ENCODE measurements at regions not wholly inside any gene's neighbourhood (a gene's known extent, or its start where the extent isn't known, plus 50 kb on each side); places are given as distances from the start of the nearest gene placed in this dataset.

DNA sequence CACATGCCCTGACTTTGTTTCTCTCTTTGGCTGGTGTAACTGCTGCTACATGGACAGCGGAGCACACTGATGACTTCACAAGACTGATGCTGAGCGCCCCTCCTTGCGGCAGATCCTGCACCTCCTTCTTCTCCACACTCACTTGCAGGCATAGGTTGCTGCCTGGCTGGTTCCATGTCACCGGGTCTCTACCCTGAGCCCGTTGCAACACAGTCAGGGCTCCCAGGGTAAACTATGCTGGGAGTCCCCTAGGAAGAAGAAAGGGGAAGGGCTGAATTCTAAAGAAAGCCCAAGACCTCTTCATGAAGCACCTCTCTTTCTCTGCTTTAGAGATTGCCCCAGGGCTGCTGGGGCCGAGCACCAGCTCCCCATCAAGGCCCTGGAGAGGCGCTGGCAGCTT lies 83.3 kb upstream of the DUSP22 start:
- intact Hi-C loops (cut with micrococcal nuclease; ENCODE audit: unreplicated experiment): no loop called here

DNA sequence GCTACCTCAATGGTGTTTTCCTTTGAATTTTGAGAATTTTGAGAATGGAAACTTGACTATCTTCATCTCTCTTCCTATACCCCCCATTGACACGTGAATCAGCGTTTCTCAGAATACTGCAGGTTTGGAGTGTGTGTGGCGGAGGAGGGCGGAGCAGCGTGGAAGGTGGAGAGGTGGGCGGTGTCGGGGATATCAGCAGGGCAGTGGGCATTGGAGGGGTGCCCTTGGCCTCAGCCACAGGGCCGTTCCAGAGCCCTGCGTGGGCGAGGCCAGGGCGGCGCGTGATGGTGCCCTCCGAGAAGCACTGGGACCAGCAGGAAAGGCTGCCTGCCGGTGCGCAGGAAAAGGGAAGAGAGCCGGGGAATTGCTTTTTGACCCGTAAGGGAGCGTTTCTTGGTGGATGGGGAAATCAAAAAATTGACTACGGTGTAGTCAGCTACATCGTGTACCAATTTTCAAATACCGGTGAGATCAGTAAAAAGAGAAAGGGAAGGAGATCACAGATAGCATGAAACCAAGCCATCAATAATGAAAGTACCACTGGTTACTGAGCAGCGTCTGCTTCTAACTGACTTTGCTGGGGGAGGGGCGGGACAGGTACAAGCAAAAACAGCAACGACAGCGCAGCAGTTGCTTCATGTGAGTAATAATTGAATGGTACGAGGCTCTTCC lies 82.7 kb upstream of the DUSP22 start:
- no peaks in the 10 kb centered on the region for H3K4me1 ChIP-seq (ENCODE audit: control insufficient read depth, insufficient read depth, low read length)
- H3K27me3 ChIP-seq (ENCODE audit: control insufficient read depth, insufficient read depth, low read length): no peaks in the 10 kb centered on the region; the same call in none of the 2 replicates
- DNase-seq (ENCODE audit: low read depth, low spot score): no peak
- no TSS peak for BruUV-seq (replicated peaks)
- no peaks in the 10 kb centered on the region for H3K36me3 ChIP-seq (ENCODE audit: control insufficient read depth, insufficient read depth, low read length)
- H3K9me3 ChIP-seq (ENCODE audit: control insufficient read depth, insufficient read depth, low read depth, low read length): no peaks in the 10 kb centered on the region
- CTCF ChIA-PET: no interaction called here
- H3K4me3 ChIP-seq (ENCODE audit: low read depth in 2 of 2, low read length in 2 of 2): no peak overlapping the region
- ATAC-seq: no peak
- POLR2A ChIA-PET: no interaction called here
- intact Hi-C loops (cut with micrococcal nuclease; ENCODE audit: unreplicated experiment): no loop called here
- TF ChIP-seq SIN3A (IDR thresholded peaks at IDR 0.05; ENCODE audit: borderline replicate concordance, insufficient read depth, low read depth, low read length): no peak
- no peak for TF ChIP-seq POLR2AphosphoS5 (IDR thresholded peaks at IDR 0.05; ENCODE audit: low read depth, low read length)
- TF ChIP-seq TCF7L2 (IDR thresholded peaks at IDR 0.05; ENCODE audit: low read depth, low read length): no peak
- TF ChIP-seq, protein P1, sequence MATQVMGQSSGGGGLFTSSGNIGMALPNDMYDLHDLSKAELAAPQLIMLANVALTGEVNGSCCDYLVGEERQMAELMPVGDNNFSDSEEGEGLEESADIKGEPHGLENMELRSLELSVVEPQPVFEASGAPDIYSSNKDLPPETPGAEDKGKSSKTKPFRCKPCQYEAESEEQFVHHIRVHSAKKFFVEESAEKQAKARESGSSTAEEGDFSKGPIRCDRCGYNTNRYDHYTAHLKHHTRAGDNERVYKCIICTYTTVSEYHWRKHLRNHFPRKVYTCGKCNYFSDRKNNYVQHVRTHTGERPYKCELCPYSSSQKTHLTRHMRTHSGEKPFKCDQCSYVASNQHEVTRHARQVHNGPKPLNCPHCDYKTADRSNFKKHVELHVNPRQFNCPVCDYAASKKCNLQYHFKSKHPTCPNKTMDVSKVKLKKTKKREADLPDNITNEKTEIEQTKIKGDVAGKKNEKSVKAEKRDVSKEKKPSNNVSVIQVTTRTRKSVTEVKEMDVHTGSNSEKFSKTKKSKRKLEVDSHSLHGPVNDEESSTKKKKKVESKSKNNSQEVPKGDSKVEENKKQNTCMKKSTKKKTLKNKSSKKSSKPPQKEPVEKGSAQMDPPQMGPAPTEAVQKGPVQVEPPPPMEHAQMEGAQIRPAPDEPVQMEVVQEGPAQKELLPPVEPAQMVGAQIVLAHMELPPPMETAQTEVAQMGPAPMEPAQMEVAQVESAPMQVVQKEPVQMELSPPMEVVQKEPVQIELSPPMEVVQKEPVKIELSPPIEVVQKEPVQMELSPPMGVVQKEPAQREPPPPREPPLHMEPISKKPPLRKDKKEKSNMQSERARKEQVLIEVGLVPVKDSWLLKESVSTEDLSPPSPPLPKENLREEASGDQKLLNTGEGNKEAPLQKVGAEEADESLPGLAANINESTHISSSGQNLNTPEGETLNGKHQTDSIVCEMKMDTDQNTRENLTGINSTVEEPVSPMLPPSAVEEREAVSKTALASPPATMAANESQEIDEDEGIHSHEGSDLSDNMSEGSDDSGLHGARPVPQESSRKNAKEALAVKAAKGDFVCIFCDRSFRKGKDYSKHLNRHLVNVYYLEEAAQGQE (IDR thresholded peaks at IDR 0.05; ENCODE audit: insufficient read depth in 1 of 2, low read depth in 2 of 2, low read length in 1 of 2): no peak
- no peak overlapping the region for H3K27ac ChIP-seq (ENCODE audit: low read length)
- in situ Hi-C loops (cut with HindIII; ENCODE audit: low pct_unique_long_range_greater_than_20kb, low sequenced_read_pairs): no loop called here

More for the DNA sequence above, 83.3 kb upstream of the DUSP22 start:
- no TSS peak for BruUV-seq (replicated peaks)
- ChIA-PET CTCF (no interaction called here), POLR2A (no interaction called here)
- no peaks in the 10 kb centered on the region for H3K4me1 ChIP-seq (ENCODE audit: control insufficient read depth, insufficient read depth, low read length)
- H3K27ac ChIP-seq (ENCODE audit: low read length): no peak overlapping the region
- no peaks in the 10 kb centered on the region for H3K36me3 ChIP-seq (ENCODE audit: control insufficient read depth, insufficient read depth, low read length)
- ATAC-seq (no peak), DNase-seq (ENCODE audit: low read depth, low spot score) (no peak)
- no peaks in the 10 kb centered on the region; the same call in none of the 2 replicates for H3K27me3 ChIP-seq (ENCODE audit: control insufficient read depth, insufficient read depth, low read length)
- TF ChIP-seq, protein P1 (IDR thresholded peaks at IDR 0.05; ENCODE audit: insufficient read depth in 1 of 2, low read depth in 2 of 2, low read length in 1 of 2): no peak
- TF ChIP-seq SIN3A (IDR thresholded peaks at IDR 0.05; ENCODE audit: borderline replicate concordance, insufficient read depth, low read depth, low read length) (no peak), POLR2AphosphoS5 (IDR thresholded peaks at IDR 0.05; ENCODE audit: low read depth, low read length) (no peak), TCF7L2 (IDR thresholded peaks at IDR 0.05; ENCODE audit: low read depth, low read length) (no peak)
- TF ChIP-seq, protein P2, sequence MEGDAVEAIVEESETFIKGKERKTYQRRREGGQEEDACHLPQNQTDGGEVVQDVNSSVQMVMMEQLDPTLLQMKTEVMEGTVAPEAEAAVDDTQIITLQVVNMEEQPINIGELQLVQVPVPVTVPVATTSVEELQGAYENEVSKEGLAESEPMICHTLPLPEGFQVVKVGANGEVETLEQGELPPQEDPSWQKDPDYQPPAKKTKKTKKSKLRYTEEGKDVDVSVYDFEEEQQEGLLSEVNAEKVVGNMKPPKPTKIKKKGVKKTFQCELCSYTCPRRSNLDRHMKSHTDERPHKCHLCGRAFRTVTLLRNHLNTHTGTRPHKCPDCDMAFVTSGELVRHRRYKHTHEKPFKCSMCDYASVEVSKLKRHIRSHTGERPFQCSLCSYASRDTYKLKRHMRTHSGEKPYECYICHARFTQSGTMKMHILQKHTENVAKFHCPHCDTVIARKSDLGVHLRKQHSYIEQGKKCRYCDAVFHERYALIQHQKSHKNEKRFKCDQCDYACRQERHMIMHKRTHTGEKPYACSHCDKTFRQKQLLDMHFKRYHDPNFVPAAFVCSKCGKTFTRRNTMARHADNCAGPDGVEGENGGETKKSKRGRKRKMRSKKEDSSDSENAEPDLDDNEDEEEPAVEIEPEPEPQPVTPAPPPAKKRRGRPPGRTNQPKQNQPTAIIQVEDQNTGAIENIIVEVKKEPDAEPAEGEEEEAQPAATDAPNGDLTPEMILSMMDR (IDR thresholded peaks at IDR 0.05): no peak
- H3K9me3 ChIP-seq (ENCODE audit: control insufficient read depth, insufficient read depth, low read depth, low read length): no peaks in the 10 kb centered on the region
- in situ Hi-C loops (cut with HindIII; ENCODE audit: low pct_unique_long_range_greater_than_20kb, low sequenced_read_pairs): no loop called here
- no peak overlapping the region for H3K4me3 ChIP-seq (ENCODE audit: low read depth in 2 of 2, low read length in 2 of 2)

All from Panc1 (cell line).